KOPT-K1 (cell line): ENCODE measurements at regions not wholly inside any gene's neighbourhood (a gene's known extent, or its start where the extent isn't known, plus 50 kb on each side); places are given as distances from the start of the nearest gene placed in this dataset.

Experiments
- H3K27ac ChIP-seq: fragments of 200-600 bp; sonication (generic); 2 replicates; pipeline ENCODE4 v1.5.1; 2016; ENCODE audit warnings: antibody characterized with exemption, mild to moderate bottlenecking, low read depth, low read length; ENCODE audit not compliant: poor library complexity, severe bottlenecking
- H3K36me3 ChIP-seq: fragments of 200-600 bp; sonication (generic); 2 replicates; pipeline ENCODE4 v1.5.1; 2017; ENCODE audit warnings: antibody characterized with exemption, mild to moderate bottlenecking, low read length, moderate library complexity; ENCODE audit not compliant: insufficient read depth
- H3K9me3 ChIP-seq: fragments of 200-600 bp; sonication (generic); 2 replicates; pipeline ENCODE4 v1.5.1; 2017; ENCODE audit warnings: antibody characterized with exemption, low read length, mild to moderate bottlenecking; ENCODE audit not compliant: insufficient read depth, poor library complexity, severe bottlenecking

GRCh38 chr7:11221984-11222383, 248.3 kb downstream of the PHF14 start:
- no peak overlapping the region for H3K27ac ChIP-seq
- H3K36me3 ChIP-seq, result no peaks in the 10 kb centered on the region
- no peaks in the 10 kb centered on the region for H3K9me3 ChIP-seq

GRCh38 chr7:11224535-11224934, 250.9 kb downstream of the PHF14 start:
- no peak overlapping the region for H3K27ac ChIP-seq
- H3K36me3 ChIP-seq, result no peaks in the 10 kb centered on the region
- no peaks in the 10 kb centered on the region for H3K9me3 ChIP-seq

- Histone ChIP-seq H3K9me3 (no peaks in the 10 kb centered on the region), H3K36me3 (no peaks in the 10 kb centered on the region), H3K27ac (peak overlapping the region; percentile 14)
Measured at GRCh38 chr7:11228515-11228914, 254.8 kb downstream of the PHF14 start.

- H3K27ac ChIP-seq, result no peak overlapping the region
- H3K36me3 ChIP-seq, result no peaks in the 10 kb centered on the region
- no peaks in the 10 kb centered on the region for H3K9me3 ChIP-seq
Measured at GRCh38 chr7:11231190-11231589, 257.5 kb downstream of the PHF14 start.

GRCh38 chr7:11232462-11232861, 258.8 kb downstream of the PHF14 start:
- Histone ChIP-seq H3K27ac (no peak overlapping the region), H3K9me3 (no peaks in the 10 kb centered on the region), H3K36me3 (no peaks in the 10 kb centered on the region)

- Histone ChIP-seq H3K36me3 (no peaks in the 10 kb centered on the region), H3K9me3 (no peaks in the 10 kb centered on the region), H3K27ac (no peak overlapping the region)
Measured at GRCh38 chr7:11233871-11234270, 260.2 kb downstream of the PHF14 start.

- H3K36me3 ChIP-seq, result no peaks in the 10 kb centered on the region
- no peak overlapping the region for H3K27ac ChIP-seq
Measured at GRCh38 chr7:11235491-11235890, 261.8 kb downstream of the PHF14 start.

GRCh38 chr7:11236680-11237079, 263.0 kb downstream of the PHF14 start:
- Histone ChIP-seq H3K9me3 (no peaks in the 10 kb centered on the region), H3K36me3 (no peaks in the 10 kb centered on the region), H3K27ac (no peak overlapping the region)

More at GRCh38 chr7:11235491-11235890, 261.8 kb downstream of the PHF14 start:
- H3K9me3 ChIP-seq, result no peaks in the 10 kb centered on the region

- H3K9me3 ChIP-seq, result no peaks in the 10 kb centered on the region
- H3K27ac ChIP-seq, result no peak overlapping the region
- H3K36me3 ChIP-seq, result no peaks in the 10 kb centered on the region
Measured at GRCh38 chr7:11237742-11238141, 264.1 kb downstream of the PHF14 start.

- Histone ChIP-seq H3K36me3 (no peaks in the 10 kb centered on the region), H3K27ac (no peak overlapping the region), H3K9me3 (no peaks in the 10 kb centered on the region)
Measured at GRCh38 chr7:11239316-11239715, 265.6 kb downstream of the PHF14 start.

- Histone ChIP-seq H3K36me3 (no peaks in the 10 kb centered on the region), H3K9me3 (no peaks in the 10 kb centered on the region), H3K27ac (no peak overlapping the region)
Measured at GRCh38 chr7:11243739-11244138, 270.1 kb downstream of the PHF14 start.

- H3K27ac ChIP-seq, result no peak overlapping the region
- no peaks in the 10 kb centered on the region for H3K9me3 ChIP-seq
- no peaks in the 10 kb centered on the region for H3K36me3 ChIP-seq
Measured at GRCh38 chr7:11244149-11244548, 270.5 kb downstream of the PHF14 start.

- Histone ChIP-seq H3K36me3 (no peaks in the 10 kb centered on the region), H3K9me3 (no peaks in the 10 kb centered on the region), H3K27ac (no peak overlapping the region)
Measured at GRCh38 chr7:11247545-11247944, 273.9 kb downstream of the PHF14 start.

- H3K9me3 ChIP-seq, result no peaks in the 10 kb centered on the region
- H3K36me3 ChIP-seq, result no peaks in the 10 kb centered on the region
- H3K27ac ChIP-seq, result no peak overlapping the region
Measured at GRCh38 chr7:11251436-11251835, 277.8 kb downstream of the PHF14 start.

GRCh38 chr7:11252011-11252607, 278.4 kb downstream of the PHF14 start:
- no peak overlapping the region for H3K27ac ChIP-seq
- H3K36me3 ChIP-seq, result no peaks in the 10 kb centered on the region
- no peaks in the 10 kb centered on the region for H3K9me3 ChIP-seq

GRCh38 chr7:11252705-11253272, 279.1 kb downstream of the PHF14 start:
- Histone ChIP-seq H3K27ac (no peak overlapping the region), H3K9me3 (no peaks in the 10 kb centered on the region), H3K36me3 (no peaks in the 10 kb centered on the region)
